SK-N-SH treated with all-trans-retinoic acid at 6 μM for 48 hours (cell line): ENCODE measurements at regions not wholly inside any gene's neighbourhood (a gene's known extent, or its start where the extent isn't known, plus 50 kb on each side); places are given as distances from the start of the nearest gene placed in this dataset.

Experiments
- ATAC-seq: fragments of 200-7000 bp; cut with Tn5 transposase; 3 replicates; pipeline ENCODE4 v1.9.1; 2020; ENCODE audit warnings: mild to moderate bottlenecking, moderate library complexity
- BACH2 ChIP-seq: fragments of 250-450 bp; sonication (Bioruptor Pico); IDR thresholded peaks from 2 replicates; pipeline ENCODE4 v1.9.0; 2021; ENCODE audit warnings: mild to moderate bottlenecking, borderline replicate concordance
- ESRRG ChIP-seq: fragments of 250-450 bp; sonication (Bioruptor Pico); IDR thresholded peaks from 2 replicates; pipeline ENCODE4 v1.6.1; 2021; ENCODE audit warnings: mild to moderate bottlenecking
- GLIS3 ChIP-seq: fragments of 250-450 bp; sonication (Bioruptor Pico); IDR thresholded peaks from 2 replicates; pipeline ENCODE4 v1.5.0; 2020; ENCODE audit warnings: mild to moderate bottlenecking, moderate library complexity
- ISL1 ChIP-seq: fragments of 250-450 bp; sonication (Bioruptor Pico); IDR thresholded peaks from 2 replicates; pipeline ENCODE4 v2.1.2; 2022; ENCODE audit warnings: mild to moderate bottlenecking, moderate library complexity
- OSR1 ChIP-seq: fragments of 250-450 bp; sonication (Bioruptor Pico); IDR thresholded peaks from 2 replicates; pipeline ENCODE4 v1.8.0; 2022; ENCODE audit warnings: moderate library complexity, mild to moderate bottlenecking, inconsistent platforms
- PPARA ChIP-seq: fragments of 250-450 bp; sonication (Bioruptor Pico); IDR thresholded peaks from 2 replicates; pipeline ENCODE4 v1.5.0; 2020; ENCODE audit warnings: mild to moderate bottlenecking, borderline replicate concordance
- RARB ChIP-seq: fragments of 250-450 bp; sonication (Bioruptor Pico); IDR thresholded peaks from 2 replicates; pipeline ENCODE4 v1.8.0; 2021; ENCODE audit warnings: mild to moderate bottlenecking, moderate library complexity
- SNAI2 ChIP-seq: fragments of 250-450 bp; sonication (Bioruptor Pico); IDR thresholded peaks from 2 replicates; pipeline ENCODE4 v1.5.0; 2020; ENCODE audit warnings: mild to moderate bottlenecking, moderate library complexity
- TCF4 ChIP-seq: fragments of 250-450 bp; sonication (Bioruptor Pico); IDR thresholded peaks from 2 replicates; pipeline ENCODE4 v1.8.0; 2021; ENCODE audit warnings: mild to moderate bottlenecking, moderate library complexity, borderline replicate concordance
- TOX ChIP-seq: fragments of 250-450 bp; sonication (Bioruptor Pico); IDR thresholded peaks from 2 replicates; pipeline ENCODE4 v1.8.0; 2021; ENCODE audit warnings: mild to moderate bottlenecking, moderate library complexity, borderline replicate concordance
- ZC3H10 ChIP-seq: fragments of 250-450 bp; sonication (Bioruptor Pico); IDR thresholded peaks from 2 replicates; pipeline ENCODE4 v1.5.1; 2021; ENCODE audit warnings: mild to moderate bottlenecking, moderate library complexity
- ZFP3 ChIP-seq: fragments of 250-450 bp; sonication (Bioruptor Pico); IDR thresholded peaks from 2 replicates; pipeline ENCODE4 v1.5.0; 2020; ENCODE audit warnings: mild to moderate bottlenecking, moderate library complexity
- ZFP30 ChIP-seq: fragments of 450-650 bp; formaldehyde crosslinking; IDR thresholded peaks from 2 replicates; pipeline ENCODE4 v1.5.0; 2022; ENCODE audit warnings: mild to moderate bottlenecking, moderate library complexity
- ZNF565 ChIP-seq: fragments of 450-650 bp; formaldehyde crosslinking; conservative IDR thresholded peaks from 2 replicates; pipeline ENCODE4 v1.5.0; 2020; ENCODE audit warnings: low read depth, mild to moderate bottlenecking, moderate library complexity
- ZNF70 ChIP-seq: fragments of 450-650 bp; formaldehyde crosslinking; IDR thresholded peaks from 2 replicates; pipeline ENCODE4 v1.5.0; 2020; ENCODE audit warnings: mild to moderate bottlenecking, moderate library complexity
- ZNF8 ChIP-seq: fragments of 450-650 bp; formaldehyde crosslinking; IDR thresholded peaks from 2 replicates; pipeline ENCODE4 v1.5.0; 2020; ENCODE audit warnings: mild to moderate bottlenecking, moderate library complexity
- TF ChIP-seq, protein P1 (sequence below): fragments of 250-450 bp; sonication (Bioruptor Pico); IDR thresholded peaks from 2 replicates; pipeline ENCODE4 v1.5.1; 2020; ENCODE audit warnings: low read depth, mild to moderate bottlenecking, moderate library complexity
- TF ChIP-seq, protein P2 (sequence below): fragments of 250-450 bp; sonication (Bioruptor Pico); IDR thresholded peaks from 2 replicates; pipeline ENCODE4 v1.8.0; 2021; ENCODE audit warnings: low read depth, mild to moderate bottlenecking, moderate library complexity, borderline replicate concordance
- TF ChIP-seq, protein P3 (sequence below): fragments of 250-450 bp; sonication (Bioruptor Pico); IDR thresholded peaks from 2 replicates; pipeline ENCODE4 v1.5.0; 2020; ENCODE audit warnings: mild to moderate bottlenecking, moderate library complexity
- TF ChIP-seq, protein P4 (sequence below): fragments of 250-450 bp; sonication (Bioruptor Pico); IDR thresholded peaks from 2 replicates; pipeline ENCODE4 v1.8.0; 2020; ENCODE audit warnings: mild to moderate bottlenecking, moderate library complexity, borderline replicate concordance

DNA sequence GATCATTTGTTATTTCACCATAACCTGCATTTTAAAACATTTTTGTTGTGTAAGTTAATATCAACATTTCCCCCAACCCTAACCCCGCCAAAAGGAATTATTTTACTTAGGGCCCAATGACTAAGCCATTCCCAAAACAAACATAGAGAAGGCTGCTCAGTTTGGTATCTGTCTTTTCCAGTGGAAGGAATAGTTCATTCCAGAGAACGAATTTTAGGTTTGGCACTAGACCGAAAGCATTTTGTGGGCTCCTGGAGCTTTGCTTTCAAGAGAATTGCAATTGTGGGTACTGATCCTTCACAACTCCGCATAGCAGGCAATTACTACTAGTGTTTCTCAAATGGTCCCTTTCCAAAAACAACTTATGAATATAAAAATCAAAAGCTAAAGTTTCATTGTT is 226.7 kb upstream of the MAD2L1 start (continued):
- TF ChIP-seq, protein P1, sequence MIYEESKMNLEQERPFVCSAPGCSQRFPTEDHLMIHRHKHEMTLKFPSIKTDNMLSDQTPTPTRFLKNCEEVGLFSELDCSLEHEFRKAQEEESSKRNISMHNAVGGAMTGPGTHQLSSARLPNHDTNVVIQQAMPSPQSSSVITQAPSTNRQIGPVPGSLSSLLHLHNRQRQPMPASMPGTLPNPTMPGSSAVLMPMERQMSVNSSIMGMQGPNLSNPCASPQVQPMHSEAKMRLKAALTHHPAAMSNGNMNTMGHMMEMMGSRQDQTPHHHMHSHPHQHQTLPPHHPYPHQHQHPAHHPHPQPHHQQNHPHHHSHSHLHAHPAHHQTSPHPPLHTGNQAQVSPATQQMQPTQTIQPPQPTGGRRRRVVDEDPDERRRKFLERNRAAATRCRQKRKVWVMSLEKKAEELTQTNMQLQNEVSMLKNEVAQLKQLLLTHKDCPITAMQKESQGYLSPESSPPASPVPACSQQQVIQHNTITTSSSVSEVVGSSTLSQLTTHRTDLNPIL (CRISPR knock-in tag): no peak
- TF ChIP-seq, protein P2, sequence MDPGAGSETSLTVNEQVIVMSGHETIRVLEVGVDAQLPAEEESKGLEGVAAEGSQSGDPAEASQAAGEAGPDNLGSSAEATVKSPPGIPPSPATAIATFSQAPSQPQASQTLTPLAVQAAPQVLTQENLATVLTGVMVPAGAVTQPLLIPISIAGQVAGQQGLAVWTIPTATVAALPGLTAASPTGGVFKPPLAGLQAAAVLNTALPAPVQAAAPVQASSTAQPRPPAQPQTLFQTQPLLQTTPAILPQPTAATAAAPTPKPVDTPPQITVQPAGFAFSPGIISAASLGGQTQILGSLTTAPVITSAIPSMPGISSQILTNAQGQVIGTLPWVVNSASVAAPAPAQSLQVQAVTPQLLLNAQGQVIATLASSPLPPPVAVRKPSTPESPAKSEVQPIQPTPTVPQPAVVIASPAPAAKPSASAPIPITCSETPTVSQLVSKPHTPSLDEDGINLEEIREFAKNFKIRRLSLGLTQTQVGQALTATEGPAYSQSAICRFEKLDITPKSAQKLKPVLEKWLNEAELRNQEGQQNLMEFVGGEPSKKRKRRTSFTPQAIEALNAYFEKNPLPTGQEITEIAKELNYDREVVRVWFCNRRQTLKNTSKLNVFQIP (CRISPR knock-in tag): no peak
- TF ChIP-seq, protein P3, sequence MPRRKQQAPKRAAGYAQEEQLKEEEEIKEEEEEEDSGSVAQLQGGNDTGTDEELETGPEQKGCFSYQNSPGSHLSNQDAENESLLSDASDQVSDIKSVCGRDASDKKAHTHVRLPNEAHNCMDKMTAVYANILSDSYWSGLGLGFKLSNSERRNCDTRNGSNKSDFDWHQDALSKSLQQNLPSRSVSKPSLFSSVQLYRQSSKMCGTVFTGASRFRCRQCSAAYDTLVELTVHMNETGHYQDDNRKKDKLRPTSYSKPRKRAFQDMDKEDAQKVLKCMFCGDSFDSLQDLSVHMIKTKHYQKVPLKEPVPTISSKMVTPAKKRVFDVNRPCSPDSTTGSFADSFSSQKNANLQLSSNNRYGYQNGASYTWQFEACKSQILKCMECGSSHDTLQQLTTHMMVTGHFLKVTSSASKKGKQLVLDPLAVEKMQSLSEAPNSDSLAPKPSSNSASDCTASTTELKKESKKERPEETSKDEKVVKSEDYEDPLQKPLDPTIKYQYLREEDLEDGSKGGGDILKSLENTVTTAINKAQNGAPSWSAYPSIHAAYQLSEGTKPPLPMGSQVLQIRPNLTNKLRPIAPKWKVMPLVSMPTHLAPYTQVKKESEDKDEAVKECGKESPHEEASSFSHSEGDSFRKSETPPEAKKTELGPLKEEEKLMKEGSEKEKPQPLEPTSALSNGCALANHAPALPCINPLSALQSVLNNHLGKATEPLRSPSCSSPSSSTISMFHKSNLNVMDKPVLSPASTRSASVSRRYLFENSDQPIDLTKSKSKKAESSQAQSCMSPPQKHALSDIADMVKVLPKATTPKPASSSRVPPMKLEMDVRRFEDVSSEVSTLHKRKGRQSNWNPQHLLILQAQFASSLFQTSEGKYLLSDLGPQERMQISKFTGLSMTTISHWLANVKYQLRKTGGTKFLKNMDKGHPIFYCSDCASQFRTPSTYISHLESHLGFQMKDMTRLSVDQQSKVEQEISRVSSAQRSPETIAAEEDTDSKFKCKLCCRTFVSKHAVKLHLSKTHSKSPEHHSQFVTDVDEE (CRISPR knock-in tag): no peak
- no peak for TF ChIP-seq GLIS3

DNA sequence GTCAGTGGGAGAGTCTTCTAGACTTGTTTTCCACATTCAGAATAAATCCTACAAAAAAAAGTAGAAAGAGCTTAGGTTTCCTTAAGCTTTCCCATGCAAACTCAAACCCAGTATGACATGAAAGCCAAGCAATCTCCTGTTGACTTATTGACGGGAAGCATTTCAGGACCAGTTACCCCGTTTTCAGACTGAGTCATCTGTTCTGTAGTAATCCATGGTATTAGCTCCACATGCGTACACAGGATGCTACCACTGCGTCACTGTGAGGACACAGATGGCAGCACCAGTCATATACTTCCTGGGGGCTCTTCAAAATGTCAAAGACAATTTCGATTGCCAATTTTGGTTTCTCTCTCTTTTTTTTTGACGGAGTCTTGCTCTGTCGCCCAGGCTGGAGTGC is 224.9 kb upstream of the MAD2L1 start:
- TF ChIP-seq ZFP30 (CRISPR knock-in tag): no peak
- no peak for TF ChIP-seq ISL1 (CRISPR knock-in tag)
- no peak for TF ChIP-seq OSR1 (CRISPR knock-in tag)
- TF ChIP-seq ZNF565 (CRISPR knock-in tag): no peak
- TF ChIP-seq PPARA (CRISPR knock-in tag): no peak
- no peak for TF ChIP-seq RARB (CRISPR knock-in tag)
- TF ChIP-seq GLIS3: no peak
- TF ChIP-seq, protein P1 (CRISPR knock-in tag): no peak
- TF ChIP-seq BACH2 (CRISPR knock-in tag): no peak
- TF ChIP-seq ZFP3 (CRISPR knock-in tag): no peak
- no peak for TF ChIP-seq TCF4 (CRISPR knock-in tag)
- TF ChIP-seq ESRRG (CRISPR knock-in tag): no peak
- TF ChIP-seq SNAI2: no peak
- TF ChIP-seq ZNF70 (CRISPR knock-in tag): no peak
- no peak for TF ChIP-seq ZC3H10 (CRISPR knock-in tag)
- no peak for ATAC-seq

DNA sequence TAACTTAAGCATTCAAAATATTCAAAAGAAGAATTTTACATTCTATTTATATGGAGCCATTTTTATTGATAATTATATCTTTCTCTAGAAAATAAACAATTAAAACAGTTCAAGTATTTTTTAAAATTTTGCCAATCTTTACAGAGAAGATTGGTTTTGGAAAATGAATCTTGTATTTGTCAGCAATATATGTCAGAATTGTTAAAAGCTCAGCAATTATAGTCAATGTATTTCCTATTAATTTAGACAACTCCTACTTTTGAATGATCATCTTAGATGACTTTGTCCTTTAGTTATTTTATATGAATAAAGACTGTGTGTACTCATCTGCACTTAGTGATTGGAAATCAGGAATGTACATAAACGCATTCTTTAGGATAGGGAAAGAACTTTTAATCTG is 223.9 kb upstream of the MAD2L1 start:
- ATAC-seq: no peak
- no peak for TF ChIP-seq OSR1 (CRISPR knock-in tag)
- TF ChIP-seq, protein P4, sequence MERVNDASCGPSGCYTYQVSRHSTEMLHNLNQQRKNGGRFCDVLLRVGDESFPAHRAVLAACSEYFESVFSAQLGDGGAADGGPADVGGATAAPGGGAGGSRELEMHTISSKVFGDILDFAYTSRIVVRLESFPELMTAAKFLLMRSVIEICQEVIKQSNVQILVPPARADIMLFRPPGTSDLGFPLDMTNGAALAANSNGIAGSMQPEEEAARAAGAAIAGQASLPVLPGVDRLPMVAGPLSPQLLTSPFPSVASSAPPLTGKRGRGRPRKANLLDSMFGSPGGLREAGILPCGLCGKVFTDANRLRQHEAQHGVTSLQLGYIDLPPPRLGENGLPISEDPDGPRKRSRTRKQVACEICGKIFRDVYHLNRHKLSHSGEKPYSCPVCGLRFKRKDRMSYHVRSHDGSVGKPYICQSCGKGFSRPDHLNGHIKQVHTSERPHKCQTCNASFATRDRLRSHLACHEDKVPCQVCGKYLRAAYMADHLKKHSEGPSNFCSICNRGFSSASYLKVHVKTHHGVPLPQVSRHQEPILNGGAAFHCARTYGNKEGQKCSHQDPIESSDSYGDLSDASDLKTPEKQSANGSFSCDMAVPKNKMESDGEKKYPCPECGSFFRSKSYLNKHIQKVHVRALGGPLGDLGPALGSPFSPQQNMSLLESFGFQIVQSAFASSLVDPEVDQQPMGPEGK: no peak
- no peak for TF ChIP-seq RARB (CRISPR knock-in tag)
- TF ChIP-seq TOX (CRISPR knock-in tag): no peak
- TF ChIP-seq, protein P1 (CRISPR knock-in tag): no peak
- no peak for TF ChIP-seq ZNF565 (CRISPR knock-in tag)
- TF ChIP-seq TCF4 (CRISPR knock-in tag): no peak
- no peak for TF ChIP-seq ZFP3 (CRISPR knock-in tag)
- TF ChIP-seq ZNF70 (CRISPR knock-in tag): no peak
- TF ChIP-seq ZNF8 (CRISPR knock-in tag): no peak
- TF ChIP-seq ZC3H10 (CRISPR knock-in tag): no peak
- no peak for TF ChIP-seq PPARA (CRISPR knock-in tag)
- TF ChIP-seq ISL1 (CRISPR knock-in tag): no peak
- TF ChIP-seq ESRRG (CRISPR knock-in tag): no peak
- no peak for TF ChIP-seq GLIS3
- TF ChIP-seq, protein P2 (CRISPR knock-in tag): no peak
- TF ChIP-seq, protein P3 (CRISPR knock-in tag): no peak
